ENCODE measurements at regions not wholly inside any gene's neighbourhood (a gene's known extent, or its start where the extent isn't known, plus 50 kb on each side); places are given as distances from the start of the nearest gene placed in this dataset.
A peak's percentile ranks its signal among the peaks of the same experiment; 100 is the strongest.

- peak overlapping the region; percentile 92 for H3K4me3 Mint-ChIP-seq
- H3K27ac Mint-ChIP-seq = peak overlapping the region; percentile 60
- DNase-seq (ENCODE audit: extremely low spot score, unreplicated experiment) = no peak
These were observed 106.8 kb downstream of the UCHL1 start for GRCh38 chr4:41363384-41363981.

GRCh38 chr4:41364876-41365275 lies 108.1 kb downstream of the UCHL1 start:
- DNase-seq (ENCODE audit: extremely low spot score, unreplicated experiment) = no peak
- Mint-ChIP-seq H3K36me3 (peaks cover 5% of the 10 kb centered on the region), H3K27me3 (peaks cover 24% of the 10 kb centered on the region), H3K4me3 (no peak overlapping the region), H3K27ac (no peak overlapping the region), H3K9me3 (no peaks in the 10 kb centered on the region), H3K4me1 (ENCODE audit: unreplicated experiment) (peaks cover 38% of the 10 kb centered on the region)
- TF ChIP-seq CTCF (conservative IDR thresholded peaks at IDR 0.05) = no peak

More at GRCh38 chr4:41363384-41363981, 106.8 kb downstream of the UCHL1 start:
- TF ChIP-seq CTCF (conservative IDR thresholded peaks at IDR 0.05) = no peak
- H3K9me3 Mint-ChIP-seq = no peaks in the 10 kb centered on the region
- peaks cover 31% of the 10 kb centered on the region for H3K4me1 Mint-ChIP-seq (ENCODE audit: unreplicated experiment)
- peaks cover 5% of the 10 kb centered on the region for H3K36me3 Mint-ChIP-seq
- peaks cover 24% of the 10 kb centered on the region for H3K27me3 Mint-ChIP-seq

GRCh38 chr4:41365681-41366080 lies 109.0 kb downstream of the UCHL1 start:
- H3K4me1 Mint-ChIP-seq (ENCODE audit: unreplicated experiment) = peaks cover 40% of the 10 kb centered on the region
- no peak for DNase-seq (ENCODE audit: extremely low spot score, unreplicated experiment)
- no peaks in the 10 kb centered on the region for H3K9me3 Mint-ChIP-seq
- peaks cover 24% of the 10 kb centered on the region for H3K27me3 Mint-ChIP-seq
- no peak for TF ChIP-seq CTCF (conservative IDR thresholded peaks at IDR 0.05)
- H3K36me3 Mint-ChIP-seq = peaks cover 5% of the 10 kb centered on the region
- H3K27ac Mint-ChIP-seq = no peak overlapping the region
- no peak overlapping the region for H3K4me3 Mint-ChIP-seq

- H3K27me3 Mint-ChIP-seq = peaks cover 17% of the 10 kb centered on the region
- no peak overlapping the region for H3K27ac Mint-ChIP-seq
- H3K4me3 Mint-ChIP-seq = no peak overlapping the region
- TF ChIP-seq CTCF (conservative IDR thresholded peaks at IDR 0.05) = no peak
- H3K9me3 Mint-ChIP-seq = no peaks in the 10 kb centered on the region
- peaks cover 5% of the 10 kb centered on the region for H3K36me3 Mint-ChIP-seq
- peaks cover 35% of the 10 kb centered on the region for H3K4me1 Mint-ChIP-seq (ENCODE audit: unreplicated experiment)
- DNase-seq (ENCODE audit: extremely low spot score, unreplicated experiment) = no peak
These were observed 110.3 kb downstream of the UCHL1 start for GRCh38 chr4:41366911-41367517.

GRCh38 chr4:41369680-41370079 lies 113.0 kb downstream of the UCHL1 start:
- Mint-ChIP-seq H3K36me3 (peaks cover 8% of the 10 kb centered on the region), H3K27me3 (peaks cover 3% of the 10 kb centered on the region)
- DNase-seq (ENCODE audit: extremely low spot score, unreplicated experiment) = no peak

More at GRCh38 chr4:41369680-41370079, 113.0 kb downstream of the UCHL1 start:
- TF ChIP-seq CTCF (conservative IDR thresholded peaks at IDR 0.05) = no peak
- H3K4me1 Mint-ChIP-seq (ENCODE audit: unreplicated experiment) = peaks cover 18% of the 10 kb centered on the region
- no peak overlapping the region for H3K4me3 Mint-ChIP-seq
- H3K27ac Mint-ChIP-seq = no peak overlapping the region
- no peaks in the 10 kb centered on the region for H3K9me3 Mint-ChIP-seq

Data from type B pancreatic cell (in vitro differentiated cells).